AG09319 (cell line): ENCODE measurements at regions not wholly inside any gene's neighbourhood (a gene's known extent, or its start where the extent isn't known, plus 50 kb on each side); places are given as distances from the start of the nearest gene placed in this dataset.

Experiments
- DNase-seq: peaks from one replicate; pipeline ENCODE4 v3.0.0-alpha.2; 2010; ENCODE audit warnings: low read depth; ENCODE audit errors: extremely low read depth
- CTCF ChIP-seq: IDR thresholded peaks from 2 replicates; pipeline ENCODE4 v1.5.1; 2011; ENCODE audit warnings: low read depth, mild to moderate bottlenecking, inconsistent platforms, low read length, moderate library complexity

- DNase-seq = no peak
- no peak for TF ChIP-seq CTCF
Observed at GRCh38 chr16:81164958-81165357, 68.8 kb upstream of the GCSH start.

- no peak for TF ChIP-seq CTCF
- DNase-seq = no peak
Observed at GRCh38 chr16:81164481-81164880, 68.3 kb upstream of the GCSH start.

GRCh38 chr16:81163671-81164070 is 67.5 kb upstream of the GCSH start:
- DNase-seq = no peak
- no peak for TF ChIP-seq CTCF

DNA sequence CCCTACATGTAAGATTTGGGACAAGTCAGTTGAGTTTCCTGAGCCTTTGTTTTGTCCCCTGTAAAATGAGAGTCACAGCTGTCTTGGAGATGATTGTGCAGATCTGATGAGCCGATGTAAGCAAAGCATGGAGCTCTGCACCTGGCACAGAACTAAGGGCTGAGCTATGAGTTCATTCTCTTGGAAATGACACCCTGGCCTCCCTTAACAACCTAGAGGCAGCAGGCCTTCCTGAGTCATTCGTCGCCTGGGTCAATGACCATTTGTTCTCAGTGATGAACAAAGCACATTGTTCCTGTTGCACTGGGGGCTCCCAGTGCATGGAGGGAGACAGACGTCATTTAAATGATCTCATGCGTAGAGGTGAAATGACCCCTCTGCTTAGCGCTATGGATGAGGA is 62.8 kb upstream of the GCSH start:
- TF ChIP-seq CTCF = no peak
- DNase-seq = no peak

- no peak for DNase-seq
- TF ChIP-seq CTCF = no peak
Observed at GRCh38 chr16:81155769-81156168, 59.6 kb upstream of the GCSH start.

DNA sequence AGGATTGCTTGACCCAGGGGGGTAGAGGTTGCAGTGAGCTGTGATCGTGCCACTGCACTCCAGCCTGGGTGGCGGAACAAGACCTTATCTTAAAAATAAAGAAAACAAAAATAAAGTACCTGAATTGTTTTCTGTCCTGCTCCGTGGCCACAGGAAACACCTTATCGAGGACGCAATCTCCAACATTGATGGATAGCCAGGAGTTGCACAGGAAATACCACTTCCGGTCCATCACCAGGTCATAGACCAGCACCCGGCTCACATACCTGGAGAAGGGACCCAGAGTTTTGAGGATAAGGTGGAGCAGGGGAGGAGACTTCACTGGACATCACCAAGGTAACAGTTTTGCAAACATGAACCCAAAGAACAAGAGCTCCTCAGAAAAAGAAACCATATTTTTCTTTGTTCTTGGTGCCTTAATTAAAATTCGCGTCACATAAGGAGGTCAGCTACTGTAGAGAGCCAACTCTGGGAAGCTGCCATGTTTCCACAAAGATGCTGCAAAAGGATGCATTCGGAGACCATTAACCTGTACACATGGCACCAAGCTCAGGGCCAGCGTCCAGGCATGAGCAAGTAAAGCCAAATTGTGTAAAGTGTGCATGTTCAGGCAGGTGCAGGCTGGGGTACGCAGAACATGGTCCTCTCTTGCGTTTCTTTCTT is 55.6 kb upstream of the GCSH start:
- TF ChIP-seq CTCF = no peak
- DNase-seq = no peak

DNA sequence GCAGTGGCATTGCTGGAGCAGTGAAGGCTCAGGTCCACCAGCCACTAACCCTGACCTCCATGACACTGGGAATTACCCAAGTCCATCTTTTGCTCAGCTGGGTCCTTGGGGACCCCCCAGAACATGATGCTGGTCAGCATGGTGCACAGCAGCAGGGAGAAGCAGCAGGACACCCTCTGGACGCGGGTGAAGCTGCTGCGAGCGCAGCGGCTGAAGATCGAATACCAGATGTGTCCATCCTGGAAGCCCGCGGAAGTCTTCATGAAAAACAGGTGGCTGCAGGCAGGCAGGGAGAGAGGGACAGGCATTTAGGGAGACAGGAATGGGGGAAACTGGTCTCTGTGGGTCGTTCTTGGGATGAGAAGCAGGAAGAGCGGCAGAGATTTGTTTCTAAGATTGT is 53.4 kb upstream of the GCSH start:
- TF ChIP-seq CTCF = no peak
- no peak for DNase-seq
